Neuronal stem cell (in vitro differentiated cells): ENCODE measurements at regions not wholly inside any gene's neighbourhood (a gene's known extent, or its start where the extent isn't known, plus 50 kb on each side); places are given as distances from the start of the nearest gene placed in this dataset.

Experiments used
- DNase-seq: peaks from one replicate; pipeline ENCODE4 v3.0.0-alpha.2; 2013; ENCODE audit warnings: low spot score
- H2AFZ ChIP-seq: one replicate; pipeline ENCODE4 v1.6.1; 2013; ENCODE audit warnings: mild to moderate bottlenecking, low read length, inconsistent platforms
- H2AK5ac ChIP-seq: 2 replicates; pipeline ENCODE4 v1.6.1; 2013; ENCODE audit warnings: low read depth, mild to moderate bottlenecking, inconsistent platforms, low read length, moderate library complexity, mixed read lengths
- H2BK120ac ChIP-seq: 2 replicates; pipeline ENCODE4 v1.6.1; 2013; ENCODE audit warnings: low read depth, mild to moderate bottlenecking, inconsistent platforms, low read length, moderate library complexity, mixed read lengths
- H2BK12ac ChIP-seq: one replicate; pipeline ENCODE4 v1.6.1; 2013; ENCODE audit warnings: low read length, inconsistent platforms
- H2BK15ac ChIP-seq: 2 replicates; pipeline ENCODE4 v1.6.1; 2013; ENCODE audit warnings: mild to moderate bottlenecking, low read length, inconsistent platforms, mixed read lengths
- H2BK5ac ChIP-seq: one replicate; pipeline ENCODE4 v1.6.1; 2013; ENCODE audit warnings: inconsistent platforms, mild to moderate bottlenecking, low read length, moderate library complexity
- H3K14ac ChIP-seq: one replicate; pipeline ENCODE4 v1.6.1; 2013; ENCODE audit warnings: low read length, inconsistent platforms
- H3K18ac ChIP-seq: 2 replicates; pipeline ENCODE4 v1.6.1; 2013; ENCODE audit warnings: low read length, inconsistent platforms
- H3K23ac ChIP-seq: 2 replicates; pipeline ENCODE4 v1.6.1; 2013; ENCODE audit warnings: low read depth, mild to moderate bottlenecking, mixed read lengths, low read length, inconsistent platforms; ENCODE audit not compliant: poor library complexity
- H3K27ac ChIP-seq: replicated peaks from 3 replicates; pipeline ENCODE4 v1.5.1; 2013; ENCODE audit warnings: low read length, inconsistent platforms
- H3K27me3 ChIP-seq, 3 experiments: 2 replicates each; pipeline ENCODE4 v1.6.1; 2013; ENCODE audit warnings: low read length in 3 of 3, mild to moderate bottlenecking in 2 of 3, inconsistent platforms in 1 of 3, low read depth in 1 of 3, mixed read lengths in 1 of 3, moderate library complexity in 1 of 3; ENCODE audit not compliant: control insufficient read depth in 3 of 3, insufficient read depth in 3 of 3
- H3K36me3 ChIP-seq, 2 donors: replicated peaks in 1 of 2; 2 replicates each; pipeline ENCODE4 v1.6.1; 2013; ENCODE audit warnings: low read length in 2 of 2; ENCODE audit not compliant: control insufficient read depth in 2 of 2, insufficient read depth in 2 of 2
- H3K4ac ChIP-seq: 2 replicates; pipeline ENCODE4 v1.6.1; 2013; ENCODE audit warnings: inconsistent platforms, mild to moderate bottlenecking, low read length, moderate library complexity
- H3K4me1 ChIP-seq, 2 donors: 1 replicate in 1 of 2; 2 replicates in 1 of 2; pipeline ENCODE4 v1.6.1; 2013; ENCODE audit warnings: low read length in 2 of 2, low read depth in 1 of 2; ENCODE audit not compliant: control insufficient read depth in 2 of 2, insufficient read depth in 1 of 2
- H3K4me2 ChIP-seq: one replicate; pipeline ENCODE4 v1.6.1; 2013; ENCODE audit warnings: mild to moderate bottlenecking, low read length, inconsistent platforms; ENCODE audit not compliant: insufficient read depth, poor library complexity, severe bottlenecking
- H3K4me3 ChIP-seq, 2 donors: 2 replicates each; pipeline ENCODE4 v1.5.1; 2013; ENCODE audit warnings: low read length in 2 of 2, mild to moderate bottlenecking in 2 of 2, inconsistent platforms in 1 of 2, moderate library complexity in 1 of 2
- H3K79me1 ChIP-seq: one replicate; pipeline ENCODE4 v1.6.1; 2013; ENCODE audit warnings: low read depth, mild to moderate bottlenecking, inconsistent platforms, low read length, moderate library complexity
- H3K9ac ChIP-seq: one replicate; pipeline ENCODE4 v1.6.1; 2013; ENCODE audit warnings: mild to moderate bottlenecking, low read depth, low read length, inconsistent platforms; ENCODE audit not compliant: poor library complexity
- H3K9me3 ChIP-seq, 2 donors: replicated peaks in 1 of 2; 2 replicates each; pipeline versions ENCODE3 to v1.6.1; 2013; ENCODE audit warnings: low read length in 2 of 2, mild to moderate bottlenecking in 2 of 2, inconsistent platforms in 1 of 2, low read depth in 1 of 2, mixed read lengths in 1 of 2, moderate library complexity in 1 of 2; ENCODE audit not compliant: control insufficient read depth in 2 of 2, insufficient read depth in 1 of 2
- H4K8ac ChIP-seq: one replicate; pipeline ENCODE4 v1.6.1; 2013; ENCODE audit warnings: low read depth, mild to moderate bottlenecking, inconsistent platforms, low read length, moderate library complexity
- H4K91ac ChIP-seq: one replicate; pipeline ENCODE4 v1.6.1; 2013; ENCODE audit warnings: low read length, low read depth, mild to moderate bottlenecking, inconsistent platforms; ENCODE audit not compliant: poor library complexity
- WGBS, 2 donors: extraction: QIAGEN DNeasy Blood & Tissue Kit; methylation state at CpG; one replicate each; pipeline ENCODE4 v1.1.7; 2013; ENCODE audit warnings: missing lambda C conversion rate in 2 of 2, mixed read lengths in 1 of 2; ENCODE audit not compliant: insufficient read length in 2 of 2, insufficient replicate concordance in 1 of 2; ENCODE audit errors: extremely low coverage in 2 of 2; 5-methylcytosine and 5-hydroxymethylcytosine counted together

DNA sequence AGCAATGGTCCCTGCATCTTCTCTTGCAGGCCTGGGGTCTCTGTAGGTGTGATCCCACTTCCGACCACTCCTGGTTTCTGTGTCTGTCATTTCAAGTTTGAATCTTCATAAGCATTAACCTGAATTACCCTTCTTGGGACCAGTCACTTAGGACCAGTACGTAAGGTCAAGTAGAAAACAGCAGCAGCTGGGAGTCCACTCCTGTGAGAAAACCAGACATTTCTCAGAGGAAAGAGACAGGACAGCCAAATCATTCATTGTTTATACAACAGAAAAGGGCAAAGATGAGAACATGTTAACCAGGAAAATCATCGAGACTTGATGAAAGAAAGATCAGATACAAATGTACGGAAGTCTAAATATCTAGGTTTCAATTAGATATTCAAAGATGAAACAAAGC lies 163.0 kb downstream of the MREG start:
- Histone ChIP-seq H3K18ac (no peak overlapping the region), H2AK5ac (no peak overlapping the region), H2BK120ac (no peak overlapping the region), H3K4me3 (no peak overlapping the region), H4K8ac (no peak overlapping the region), H3K9me3 (peaks cover 2 to 9% of the 10 kb centered on the region in 2 donors), H2BK15ac (no peak overlapping the region), H3K9ac (no peak overlapping the region), H3K36me3 (no peaks in the 10 kb centered on the region), H3K27me3 (no peaks in the 10 kb centered on the region), H2AFZ (no peak overlapping the region), H3K27ac (no peak overlapping the region), H2BK12ac (no peak overlapping the region), H3K14ac (no peak overlapping the region), H3K4me1 (no peaks in the 10 kb centered on the region), H2BK5ac (no peak overlapping the region), H3K4ac (no peak overlapping the region), H3K4me2 (no peak overlapping the region), H4K91ac (no peak overlapping the region), H3K79me1 (no peaks in the 10 kb centered on the region), H3K23ac (no peak overlapping the region)
- WGBS, 2 donors, result no CpG with 5 or more reads among the region's 4 CpGs
- no peak for DNase-seq

DNA sequence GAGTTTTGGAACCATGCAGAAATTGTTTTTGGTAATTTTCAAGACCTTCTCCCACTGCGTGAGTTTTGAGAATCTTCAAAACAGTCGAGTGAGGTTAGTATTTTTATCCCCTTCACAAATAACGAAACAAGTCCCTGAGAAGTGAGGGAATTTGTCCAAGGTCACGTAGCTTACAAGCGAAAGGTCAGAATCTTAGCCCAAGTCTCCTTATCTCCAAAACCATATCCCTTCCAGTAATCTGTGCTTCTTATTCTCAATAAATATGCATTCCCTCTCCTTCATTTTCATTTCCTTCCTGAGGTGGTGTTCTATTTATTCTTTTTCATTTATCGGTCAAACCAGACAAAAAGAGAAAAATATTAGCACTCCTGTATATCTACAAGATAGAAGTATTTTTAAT lies 163.6 kb downstream of the MREG start:
- Histone ChIP-seq H2AK5ac (no peak overlapping the region), H2BK120ac (no peak overlapping the region), H3K4me1 (no peaks in the 10 kb centered on the region), H3K79me1 (no peaks in the 10 kb centered on the region), H4K91ac (no peak overlapping the region), H3K14ac (no peak overlapping the region), H3K18ac (no peak overlapping the region), H2AFZ (no peak overlapping the region), H4K8ac (no peak overlapping the region), H3K27me3 (no peaks in the 10 kb centered on the region), H3K36me3 (no peaks in the 10 kb centered on the region), H2BK15ac (no peak overlapping the region), H2BK12ac (no peak overlapping the region), H3K4me2 (no peak overlapping the region), H3K4me3 (no peak overlapping the region), H2BK5ac (no peak overlapping the region), H3K27ac (no peak overlapping the region), H3K23ac (no peak overlapping the region), H3K9ac (no peak overlapping the region), H3K9me3 (peaks cover under 1 to 7% of the 10 kb centered on the region in 2 donors), H3K4ac (no peak overlapping the region)
- no peak for DNase-seq
- WGBS, 2 donors, result no CpG with 5 or more reads among the region's 6 CpGs

DNA sequence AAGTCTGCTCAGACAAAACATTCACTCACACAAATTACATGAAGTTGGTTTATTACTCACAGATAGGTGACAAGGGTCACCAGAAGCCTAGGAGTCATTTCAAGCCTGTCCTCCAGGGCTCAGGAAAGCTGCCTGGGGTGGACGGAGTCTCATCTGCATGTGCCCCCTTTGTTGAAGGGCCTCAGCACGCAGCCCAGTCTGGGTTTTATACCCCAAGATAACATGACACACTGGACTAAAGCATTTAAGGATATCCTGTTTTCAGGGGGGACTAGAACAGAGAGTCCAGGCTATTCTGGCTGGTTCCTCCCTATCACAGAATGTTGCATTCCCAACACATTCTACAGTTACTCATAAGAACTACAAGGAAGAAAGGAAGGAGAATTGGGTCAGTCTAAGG lies 164.7 kb downstream of the MREG start:
- no peak overlapping the region for H4K8ac ChIP-seq
- no peak overlapping the region for H3K9ac ChIP-seq
- H3K4me2 ChIP-seq, result no peak overlapping the region
- no peaks in the 10 kb centered on the region for H3K79me1 ChIP-seq
- H3K14ac ChIP-seq, result no peak overlapping the region
- no peak overlapping the region for H4K91ac ChIP-seq
- H2BK15ac ChIP-seq, result no peak overlapping the region
- H3K18ac ChIP-seq, result no peak overlapping the region
- H3K9me3 ChIP-seq, result peaks cover 0 to 3% of the 10 kb centered on the region in 2 donors
- no peaks in the 10 kb centered on the region for H3K36me3 ChIP-seq
- no peak overlapping the region for H3K4ac ChIP-seq
- no peak overlapping the region for H2BK120ac ChIP-seq
- no peak overlapping the region for H2BK5ac ChIP-seq
- no peaks in the 10 kb centered on the region for H3K4me1 ChIP-seq
- no peak overlapping the region for H3K4me3 ChIP-seq
- DNase-seq, result no peak
- no peak overlapping the region for H3K27ac ChIP-seq
- no peak overlapping the region for H2AFZ ChIP-seq
- no peaks in the 10 kb centered on the region for H3K27me3 ChIP-seq
- no peak overlapping the region for H2AK5ac ChIP-seq
- no peak overlapping the region for H3K23ac ChIP-seq
- no peak overlapping the region for H2BK12ac ChIP-seq
- no CpG with 5 or more reads among the region's 2 CpGs for WGBS, 2 donors

- Histone ChIP-seq H3K4me2 (no peak overlapping the region), H3K9me3 (no peaks in the 10 kb centered on the region), H2AFZ (no peak overlapping the region), H3K27me3 (no peaks in the 10 kb centered on the region), H2AK5ac (no peak overlapping the region), H2BK5ac (no peak overlapping the region), H3K4ac (no peak overlapping the region), H4K8ac (no peak overlapping the region), H4K91ac (no peak overlapping the region), H3K23ac (no peak overlapping the region), H3K18ac (no peak overlapping the region), H2BK120ac (no peak overlapping the region), H2BK12ac (no peak overlapping the region), H3K14ac (no peak overlapping the region), H2BK15ac (no peak overlapping the region), H3K79me1 (no peaks in the 10 kb centered on the region), H3K36me3 (no peaks in the 10 kb centered on the region), H3K27ac (no peak overlapping the region), H3K4me1 (no peaks in the 10 kb centered on the region), H3K9ac (no peak overlapping the region), H3K4me3 (no peak overlapping the region)
- WGBS, 2 donors, result no CpG with 5 or more reads among the region's 3 CpGs
- no peak for DNase-seq
Observed at GRCh38 chr2:215848146-215848545, 165.2 kb downstream of the MREG start.
